Neural cell (in vitro differentiated cells): ENCODE measurements at regions not wholly inside any gene's neighbourhood (a gene's known extent, or its start where the extent isn't known, plus 50 kb on each side); places are given as distances from the start of the nearest gene placed in this dataset.

Source experiments
- EP300 ChIP-seq: fragments of 450-650 bp; conservative IDR thresholded peaks from 2 replicates; pipeline ENCODE4 v1.6.1; 2014; ENCODE audit warnings: antibody characterized with exemption, mild to moderate bottlenecking, moderate library complexity; ENCODE audit not compliant: poor library complexity, severe bottlenecking
- EZH2 ChIP-seq: fragments of 200-600, 300-800 bp; shearing (Covaris generic), sonication (generic); IDR thresholded peaks from 2 replicates; pipeline ENCODE4 v1.6.1; 2014; ENCODE audit warnings: antibody characterized with exemption, low read length, borderline replicate concordance, mild to moderate bottlenecking; ENCODE audit not compliant: insufficient read depth, poor library complexity, severe bottlenecking
- MXI1 ChIP-seq: fragments of 450-650 bp; conservative IDR thresholded peaks from 2 replicates; pipeline ENCODE4 v1.6.1; 2014; ENCODE audit warnings: antibody characterized with exemption, mild to moderate bottlenecking; ENCODE audit not compliant: poor library complexity, severe bottlenecking
- POLR2AphosphoS5 ChIP-seq: IDR thresholded peaks from 2 replicates; pipeline ENCODE4 v1.6.1; 2012
- RAD21 ChIP-seq: fragments of 450-650 bp; conservative IDR thresholded peaks from 2 replicates; pipeline ENCODE4 v1.6.1; 2014; ENCODE audit warnings: antibody characterized with exemption, mild to moderate bottlenecking, moderate library complexity
- SMC3 ChIP-seq: fragments of 450-650 bp; conservative IDR thresholded peaks from 2 replicates; pipeline ENCODE4 v1.6.1; 2014; ENCODE audit warnings: antibody characterized with exemption, mild to moderate bottlenecking, moderate library complexity; ENCODE audit not compliant: poor library complexity
- TAF1 ChIP-seq: IDR thresholded peaks from 2 replicates; pipeline ENCODE4 v1.6.1; 2012; ENCODE audit warnings: low read depth
- TF ChIP-seq, protein P1 (sequence below): fragments of 450-650 bp; IDR thresholded peaks from 2 replicates; pipeline ENCODE4 v1.5.1; 2014; ENCODE audit warnings: antibody characterized with exemption, mild to moderate bottlenecking, moderate library complexity; ENCODE audit not compliant: poor library complexity, severe bottlenecking
- TF ChIP-seq, protein P2 (sequence below): IDR thresholded peaks from 2 replicates; pipeline ENCODE4 v1.6.1; 2012; ENCODE audit warnings: borderline replicate concordance

DNA sequence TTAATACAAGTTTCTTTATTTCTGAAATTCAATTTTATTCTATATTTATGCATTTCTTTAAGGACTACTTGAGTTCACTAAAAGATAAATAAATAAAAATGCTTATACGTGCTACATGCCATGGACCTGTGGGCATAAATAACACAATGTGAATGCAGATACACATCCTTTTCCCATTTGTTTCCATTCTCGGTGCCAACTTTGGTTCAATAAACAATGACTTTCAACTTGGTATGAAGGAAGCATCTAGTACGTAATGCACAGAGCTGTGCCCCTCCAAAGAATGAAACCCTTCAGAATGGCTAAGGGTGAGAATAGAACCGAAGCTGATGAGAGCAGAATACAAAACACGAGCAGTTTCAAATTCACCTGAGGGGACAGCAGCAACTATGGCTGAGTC is 409.3 kb downstream of the MTX2 start:
- TF ChIP-seq, protein P1, sequence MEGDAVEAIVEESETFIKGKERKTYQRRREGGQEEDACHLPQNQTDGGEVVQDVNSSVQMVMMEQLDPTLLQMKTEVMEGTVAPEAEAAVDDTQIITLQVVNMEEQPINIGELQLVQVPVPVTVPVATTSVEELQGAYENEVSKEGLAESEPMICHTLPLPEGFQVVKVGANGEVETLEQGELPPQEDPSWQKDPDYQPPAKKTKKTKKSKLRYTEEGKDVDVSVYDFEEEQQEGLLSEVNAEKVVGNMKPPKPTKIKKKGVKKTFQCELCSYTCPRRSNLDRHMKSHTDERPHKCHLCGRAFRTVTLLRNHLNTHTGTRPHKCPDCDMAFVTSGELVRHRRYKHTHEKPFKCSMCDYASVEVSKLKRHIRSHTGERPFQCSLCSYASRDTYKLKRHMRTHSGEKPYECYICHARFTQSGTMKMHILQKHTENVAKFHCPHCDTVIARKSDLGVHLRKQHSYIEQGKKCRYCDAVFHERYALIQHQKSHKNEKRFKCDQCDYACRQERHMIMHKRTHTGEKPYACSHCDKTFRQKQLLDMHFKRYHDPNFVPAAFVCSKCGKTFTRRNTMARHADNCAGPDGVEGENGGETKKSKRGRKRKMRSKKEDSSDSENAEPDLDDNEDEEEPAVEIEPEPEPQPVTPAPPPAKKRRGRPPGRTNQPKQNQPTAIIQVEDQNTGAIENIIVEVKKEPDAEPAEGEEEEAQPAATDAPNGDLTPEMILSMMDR, result no peak
- TF ChIP-seq MXI1 (no peak), RAD21 (no peak), EZH2 (no peak), POLR2AphosphoS5 (no peak), EP300 (no peak), SMC3 (no peak), TAF1 (no peak)
- TF ChIP-seq, protein P2, sequence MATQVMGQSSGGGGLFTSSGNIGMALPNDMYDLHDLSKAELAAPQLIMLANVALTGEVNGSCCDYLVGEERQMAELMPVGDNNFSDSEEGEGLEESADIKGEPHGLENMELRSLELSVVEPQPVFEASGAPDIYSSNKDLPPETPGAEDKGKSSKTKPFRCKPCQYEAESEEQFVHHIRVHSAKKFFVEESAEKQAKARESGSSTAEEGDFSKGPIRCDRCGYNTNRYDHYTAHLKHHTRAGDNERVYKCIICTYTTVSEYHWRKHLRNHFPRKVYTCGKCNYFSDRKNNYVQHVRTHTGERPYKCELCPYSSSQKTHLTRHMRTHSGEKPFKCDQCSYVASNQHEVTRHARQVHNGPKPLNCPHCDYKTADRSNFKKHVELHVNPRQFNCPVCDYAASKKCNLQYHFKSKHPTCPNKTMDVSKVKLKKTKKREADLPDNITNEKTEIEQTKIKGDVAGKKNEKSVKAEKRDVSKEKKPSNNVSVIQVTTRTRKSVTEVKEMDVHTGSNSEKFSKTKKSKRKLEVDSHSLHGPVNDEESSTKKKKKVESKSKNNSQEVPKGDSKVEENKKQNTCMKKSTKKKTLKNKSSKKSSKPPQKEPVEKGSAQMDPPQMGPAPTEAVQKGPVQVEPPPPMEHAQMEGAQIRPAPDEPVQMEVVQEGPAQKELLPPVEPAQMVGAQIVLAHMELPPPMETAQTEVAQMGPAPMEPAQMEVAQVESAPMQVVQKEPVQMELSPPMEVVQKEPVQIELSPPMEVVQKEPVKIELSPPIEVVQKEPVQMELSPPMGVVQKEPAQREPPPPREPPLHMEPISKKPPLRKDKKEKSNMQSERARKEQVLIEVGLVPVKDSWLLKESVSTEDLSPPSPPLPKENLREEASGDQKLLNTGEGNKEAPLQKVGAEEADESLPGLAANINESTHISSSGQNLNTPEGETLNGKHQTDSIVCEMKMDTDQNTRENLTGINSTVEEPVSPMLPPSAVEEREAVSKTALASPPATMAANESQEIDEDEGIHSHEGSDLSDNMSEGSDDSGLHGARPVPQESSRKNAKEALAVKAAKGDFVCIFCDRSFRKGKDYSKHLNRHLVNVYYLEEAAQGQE, result no peak
